HL-60 (cell line): ENCODE measurements at regions not wholly inside any gene's neighbourhood (a gene's known extent, or its start where the extent isn't known, plus 50 kb on each side); places are given as distances from the start of the nearest gene placed in this dataset.

ENCODE experiments used
- DNase-seq, 2 experiments: peaks; one replicate each; pipeline ENCODE4 v3.0.0-alpha.2; 2010 to 2020; ENCODE audit warnings: low read depth in 1 of 2, low spot score in 1 of 2
- H3K27ac ChIP-seq: fragments of 250-450 bp; sonication (Bioruptor Pico); replicated peaks from 2 replicates; pipeline ENCODE4 v1.5.1; 2020; ENCODE audit warnings: mild to moderate bottlenecking, moderate library complexity
- H3K27me3 ChIP-seq: fragments of 250-450 bp; sonication (Bioruptor Pico); 2 replicates; pipeline ENCODE4 v1.5.1; 2021; ENCODE audit warnings: mild to moderate bottlenecking, moderate library complexity; ENCODE audit not compliant: insufficient read depth, poor library complexity, severe bottlenecking
- H3K4me3 ChIP-seq: replicated peaks from 2 replicates; pipeline ENCODE4 v1.5.1; 2011; ENCODE audit warnings: mild to moderate bottlenecking, control low read depth, low read length; ENCODE audit not compliant: insufficient read depth
- CTCF ChIP-seq: IDR thresholded peaks from one replicate; pipeline ENCODE4 v1.5.1; 2011; ENCODE audit warnings: low read length, control low read depth, inconsistent platforms; ENCODE audit not compliant: insufficient read depth
- GABPA ChIP-seq: IDR thresholded peaks from 2 replicates; pipeline ENCODE4 v1.6.1; 2012; ENCODE audit warnings: low read depth
- POLR2AphosphoS5 ChIP-seq: IDR thresholded peaks from 2 replicates; pipeline ENCODE4 v1.6.1; 2012; ENCODE audit warnings: low read depth
- REST ChIP-seq: IDR thresholded peaks from 2 replicates; pipeline ENCODE4 v1.6.1; 2012; ENCODE audit warnings: low read depth; ENCODE audit not compliant: insufficient replicate concordance
- SPI1 ChIP-seq: IDR thresholded peaks from 2 replicates; pipeline ENCODE4 v1.6.1; 2012; ENCODE audit warnings: low read depth, mild to moderate bottlenecking, borderline replicate concordance

- DNase-seq = no peak
- H3K4me3 ChIP-seq = no peak overlapping the region
- TF ChIP-seq SPI1 (no peak), POLR2AphosphoS5 (no peak), REST (no peak), CTCF (no peak), GABPA (no peak)
- no peak overlapping the region for H3K27ac ChIP-seq
- no peaks in the 10 kb centered on the region for H3K27me3 ChIP-seq
These were observed 97.2 kb upstream of the CPEB4 start for GRCh38 chr5:173790836-173791546.

GRCh38 chr5:173791878-173792277 lies 96.3 kb upstream of the CPEB4 start:
- Histone ChIP-seq H3K27ac (no peak overlapping the region), H3K27me3 (no peaks in the 10 kb centered on the region), H3K4me3 (no peak overlapping the region)
- TF ChIP-seq POLR2AphosphoS5 (no peak), GABPA (no peak), REST (no peak), CTCF (no peak), SPI1 (no peak)
- DNase-seq = no peak

- Histone ChIP-seq H3K27ac (no peak overlapping the region), H3K27me3 (no peaks in the 10 kb centered on the region), H3K4me3 (no peak overlapping the region)
- no peak for DNase-seq
- TF ChIP-seq REST = no peak
- TF ChIP-seq SPI1 = no peak
- TF ChIP-seq GABPA = no peak
- TF ChIP-seq POLR2AphosphoS5 = no peak
- TF ChIP-seq CTCF = no peak
These were observed 95.2 kb upstream of the CPEB4 start for GRCh38 chr5:173792781-173793547.
